ENCODE measurements at regions not wholly inside any gene's neighbourhood (a gene's known extent, or its start where the extent isn't known, plus 50 kb on each side); places are given as distances from the start of the nearest gene placed in this dataset.

- H3K27me3 Mint-ChIP-seq (ENCODE audit: low read depth, poor library complexity) = peaks cover 5% of the 10 kb centered on the region
- no peaks in the 10 kb centered on the region for H3K4me1 Mint-ChIP-seq
- no peak for DNase-seq
- H3K4me3 Mint-ChIP-seq = no peak overlapping the region
- no peaks in the 10 kb centered on the region for H3K36me3 Mint-ChIP-seq (ENCODE audit: low read depth)
- H3K9me3 Mint-ChIP-seq = peaks cover 8% of the 10 kb centered on the region
- TF ChIP-seq CTCF (IDR thresholded peaks at IDR 0.05) = no peak
- no peak overlapping the region for H3K27ac Mint-ChIP-seq
Observed at GRCh38 chr7:85508642-85509410, 322.0 kb upstream of the SEMA3D start.

GRCh38 chr7:85498031-85498430 is 311.2 kb upstream of the SEMA3D start:
- no peak overlapping the region for H3K27ac Mint-ChIP-seq
- TF ChIP-seq CTCF (IDR thresholded peaks at IDR 0.05) = no peak
- DNase-seq = no peak
- H3K4me3 Mint-ChIP-seq = no peak overlapping the region
- H3K4me1 Mint-ChIP-seq = peaks cover 6% of the 10 kb centered on the region
- H3K36me3 Mint-ChIP-seq (ENCODE audit: low read depth) = no peaks in the 10 kb centered on the region
- no peaks in the 10 kb centered on the region for H3K27me3 Mint-ChIP-seq (ENCODE audit: low read depth, poor library complexity)
- peaks cover 14% of the 10 kb centered on the region for H3K9me3 Mint-ChIP-seq

- Mint-ChIP-seq H3K4me1 (no peaks in the 10 kb centered on the region), H3K4me3 (no peak overlapping the region), H3K9me3 (no peaks in the 10 kb centered on the region), H3K36me3 (ENCODE audit: low read depth) (no peaks in the 10 kb centered on the region), H3K27me3 (ENCODE audit: low read depth, poor library complexity) (peaks cover 5% of the 10 kb centered on the region), H3K27ac (no peak overlapping the region)
- no peak for DNase-seq
- no peak for TF ChIP-seq CTCF (IDR thresholded peaks at IDR 0.05)
Observed at GRCh38 chr7:85489498-85489897, 302.6 kb upstream of the SEMA3D start.

GRCh38 chr7:85488406-85488805 is 301.6 kb upstream of the SEMA3D start:
- Mint-ChIP-seq H3K4me3 (no peak overlapping the region), H3K9me3 (no peaks in the 10 kb centered on the region), H3K27ac (no peak overlapping the region), H3K4me1 (no peaks in the 10 kb centered on the region), H3K36me3 (ENCODE audit: low read depth) (no peaks in the 10 kb centered on the region), H3K27me3 (ENCODE audit: low read depth, poor library complexity) (peaks cover 5% of the 10 kb centered on the region)
- TF ChIP-seq CTCF (IDR thresholded peaks at IDR 0.05) = no peak
- DNase-seq = no peak

- H3K27me3 Mint-ChIP-seq (ENCODE audit: low read depth, poor library complexity) = no peaks in the 10 kb centered on the region
- H3K36me3 Mint-ChIP-seq (ENCODE audit: low read depth) = no peaks in the 10 kb centered on the region
- no peak overlapping the region for H3K4me3 Mint-ChIP-seq
- no peak for DNase-seq
- H3K4me1 Mint-ChIP-seq = no peaks in the 10 kb centered on the region
- TF ChIP-seq CTCF (IDR thresholded peaks at IDR 0.05) = no peak
- no peak overlapping the region for H3K27ac Mint-ChIP-seq
- no peaks in the 10 kb centered on the region for H3K9me3 Mint-ChIP-seq
Observed at GRCh38 chr7:85483177-85483576, 296.3 kb upstream of the SEMA3D start.

- Mint-ChIP-seq H3K27ac (no peak overlapping the region), H3K9me3 (no peaks in the 10 kb centered on the region), H3K36me3 (ENCODE audit: low read depth) (no peaks in the 10 kb centered on the region), H3K4me1 (no peaks in the 10 kb centered on the region), H3K4me3 (no peak overlapping the region), H3K27me3 (ENCODE audit: low read depth, poor library complexity) (no peaks in the 10 kb centered on the region)
- no peak for DNase-seq
- no peak for TF ChIP-seq CTCF (IDR thresholded peaks at IDR 0.05)
Observed at GRCh38 chr7:85480666-85481065, 293.8 kb upstream of the SEMA3D start.

Measured in nephron progenitor cell (in vitro differentiated cells).